Subcutaneous abdominal adipose tissue (tissue), 5 donors: ENCODE measurements at regions not wholly inside any gene's neighbourhood (a gene's known extent, or its start where the extent isn't known, plus 50 kb on each side); places are given as distances from the start of the nearest gene placed in this dataset.

Source experiments
- H3K27ac ChIP-seq: one replicate; pipeline ENCODE4 v1.7.0; 2013; ENCODE audit warnings: low read depth, mild to moderate bottlenecking, inconsistent platforms, low read length, moderate library complexity
- H3K27me3 ChIP-seq, 5 donors: one replicate each; pipeline ENCODE4 v1.7.0; 2013; ENCODE audit warnings: low read length in 5 of 5, inconsistent platforms in 1 of 5; ENCODE audit not compliant: control insufficient read depth in 5 of 5, insufficient read depth in 4 of 5
- H3K36me3 ChIP-seq, 5 donors: one replicate each; pipeline ENCODE4 v1.7.0; 2013; ENCODE audit warnings: low read length in 5 of 5; ENCODE audit not compliant: control insufficient read depth in 5 of 5, insufficient read depth in 5 of 5
- H3K4me1 ChIP-seq, 5 donors: one replicate each; pipeline ENCODE4 v1.7.0; 2013; ENCODE audit warnings: low read length in 5 of 5, mild to moderate bottlenecking in 3 of 5, moderate library complexity in 1 of 5; ENCODE audit not compliant: control insufficient read depth in 5 of 5, insufficient read depth in 5 of 5
- H3K4me3 ChIP-seq, 5 donors: one replicate each; pipeline ENCODE4 v1.7.0; 2013; ENCODE audit warnings: low read length in 5 of 5, low read depth in 1 of 5
- H3K9ac ChIP-seq, 5 donors: one replicate each; pipeline ENCODE4 v1.7.0; 2013; ENCODE audit warnings: low read length in 5 of 5, mild to moderate bottlenecking in 4 of 5, moderate library complexity in 3 of 5
- H3K9me3 ChIP-seq, 5 donors: one replicate each; pipeline ENCODE4 v1.7.0; 2013; ENCODE audit warnings: low read length in 5 of 5; ENCODE audit not compliant: control insufficient read depth in 5 of 5
- donor health status: healthy.
- donor health status: healthy.
- donor health status: healthy.
- donor health status: healthy.
- donor health status: healthy.

DNA sequence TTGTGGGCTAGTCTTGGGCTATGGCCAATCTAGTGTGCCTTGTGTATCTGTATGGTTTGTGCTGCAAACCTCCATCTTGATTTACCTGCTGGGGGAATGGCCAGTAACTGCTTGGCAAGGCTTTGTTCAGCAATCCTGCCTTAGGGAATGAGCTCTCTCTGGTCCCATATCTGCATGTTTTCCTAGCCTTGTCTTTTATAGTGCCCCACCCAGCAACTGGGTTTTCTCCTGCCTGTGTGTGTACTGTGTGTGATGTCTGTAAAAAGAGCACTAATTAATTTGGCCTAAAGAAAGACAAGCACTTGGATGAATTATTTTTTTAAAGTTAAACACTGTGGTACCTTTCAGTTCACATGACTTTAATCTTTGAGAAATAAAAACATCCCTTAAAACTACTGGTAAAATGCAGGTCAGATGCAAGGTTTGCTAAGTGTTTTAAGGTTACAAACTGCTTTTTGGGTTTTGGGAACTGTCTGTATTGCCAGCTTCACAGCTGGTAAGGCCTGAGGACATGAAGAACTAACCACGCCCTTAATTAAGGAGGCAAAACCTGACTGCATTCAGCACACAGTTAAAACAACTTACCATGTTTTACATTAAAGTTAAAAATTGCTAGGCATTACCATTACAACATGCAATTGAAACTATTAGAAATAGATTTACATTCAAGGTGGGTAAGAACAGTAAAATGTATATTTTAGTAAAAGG lies 1169.2 kb downstream of the OTOL1 start:
- H3K9ac ChIP-seq, result no peak overlapping the region
- H3K9me3 ChIP-seq, result no peaks in the 10 kb centered on the region
- H3K4me1 ChIP-seq, result no peaks in the 10 kb centered on the region
- no peaks in the 10 kb centered on the region for H3K27me3 ChIP-seq
- H3K36me3 ChIP-seq, result no peaks in the 10 kb centered on the region
- no peak overlapping the region for H3K27ac ChIP-seq
- no peak overlapping the region for H3K4me3 ChIP-seq

DNA sequence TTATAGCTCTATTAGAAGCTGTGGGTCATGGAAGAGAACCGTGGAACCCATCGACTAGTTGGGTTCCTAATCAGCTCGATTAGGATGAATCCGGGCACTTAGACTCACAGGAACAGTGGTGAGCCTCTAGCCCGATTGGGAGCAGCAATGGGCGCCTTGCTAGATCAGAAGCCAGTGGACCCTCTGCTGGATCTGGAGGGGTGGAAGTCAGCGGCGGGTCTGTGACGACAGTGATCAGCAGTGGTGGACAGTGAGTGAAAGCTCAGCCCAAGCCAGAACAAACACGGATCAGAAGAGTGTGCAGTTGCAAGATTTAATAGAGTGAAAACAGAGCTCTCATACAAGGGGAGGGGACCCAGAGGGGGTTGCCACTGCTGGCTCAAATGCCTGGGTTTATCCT lies 1170.2 kb downstream of the OTOL1 start:
- Histone ChIP-seq H3K27me3 (no peaks in the 10 kb centered on the region), H3K4me3 (no peak overlapping the region), H3K36me3 (no peaks in the 10 kb centered on the region), H3K9me3 (no peaks in the 10 kb centered on the region), H3K27ac (no peak overlapping the region), H3K4me1 (no peaks in the 10 kb centered on the region), H3K9ac (no peak overlapping the region)

DNA sequence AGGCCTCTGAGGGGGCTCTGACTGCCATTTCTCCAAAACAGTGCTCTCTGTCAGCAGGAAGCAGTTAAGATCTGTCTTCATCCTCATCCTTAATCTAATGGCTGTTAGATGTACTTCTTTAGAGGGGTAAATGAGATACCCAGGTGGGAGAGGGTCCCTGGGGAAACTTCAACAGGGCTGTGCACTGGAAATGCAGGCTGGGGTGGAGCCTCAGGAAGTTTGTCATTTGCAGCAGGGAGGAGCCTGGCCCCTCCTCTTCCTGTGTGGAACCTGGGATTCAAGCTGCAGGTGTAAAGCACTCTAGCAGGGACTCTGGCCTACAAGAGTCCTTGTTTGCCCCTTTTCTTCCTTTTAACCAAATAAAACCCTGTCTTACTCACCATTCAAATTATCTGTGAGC lies 1173.6 kb downstream of the OTOL1 start:
- Histone ChIP-seq H3K4me1 (no peaks in the 10 kb centered on the region), H3K36me3 (no peaks in the 10 kb centered on the region), H3K27me3 (no peaks in the 10 kb centered on the region), H3K9me3 (no peaks in the 10 kb centered on the region), H3K9ac (no peak overlapping the region), H3K4me3 (no peak overlapping the region), H3K27ac (no peak overlapping the region)

DNA sequence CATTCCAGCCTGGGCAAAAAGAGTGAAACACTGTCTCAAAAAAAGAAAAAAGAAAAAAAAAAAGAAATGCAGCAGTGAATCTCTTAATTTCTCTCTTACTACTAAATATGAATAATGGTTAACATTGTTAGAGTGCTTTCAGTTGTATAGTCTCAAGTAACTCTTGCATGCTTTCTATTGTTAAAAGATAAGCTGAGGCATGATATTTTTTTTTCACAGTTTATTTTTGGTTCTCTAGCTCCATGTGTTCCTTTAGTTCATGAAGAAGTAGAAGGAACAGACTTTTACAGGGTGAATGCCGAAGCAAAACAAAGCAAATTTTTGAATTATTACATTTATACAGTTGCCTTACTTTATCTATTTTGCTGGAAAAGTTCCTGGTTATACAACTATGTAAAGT lies 1180.9 kb downstream of the OTOL1 start:
- H3K9ac ChIP-seq, result no peak overlapping the region
- H3K27me3 ChIP-seq, result no peaks in the 10 kb centered on the region
- H3K9me3 ChIP-seq, result no peaks in the 10 kb centered on the region
- no peak overlapping the region for H3K27ac ChIP-seq
- no peaks in the 10 kb centered on the region for H3K4me1 ChIP-seq
- H3K4me3 ChIP-seq, result no peak overlapping the region
- no peaks in the 10 kb centered on the region for H3K36me3 ChIP-seq

DNA sequence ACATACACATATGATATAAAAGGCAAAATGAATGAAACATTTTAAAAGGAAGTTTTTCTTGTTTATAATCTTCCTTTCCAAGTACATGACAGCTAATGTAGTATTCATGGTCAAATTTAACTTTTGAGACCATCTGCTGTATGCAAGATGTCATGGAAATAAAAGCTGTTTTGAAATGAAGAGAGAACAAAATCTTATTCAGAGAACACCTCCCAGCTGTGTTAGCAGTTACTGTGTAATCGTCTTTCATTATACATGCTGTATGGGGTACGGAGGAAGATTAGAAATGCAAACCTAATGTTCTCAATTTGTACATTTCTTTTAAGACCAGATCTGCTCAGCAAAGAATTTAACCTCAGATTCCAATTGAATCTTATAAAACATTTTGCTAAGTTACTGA lies 1182.3 kb downstream of the OTOL1 start:
- no peaks in the 10 kb centered on the region for H3K9me3 ChIP-seq
- no peaks in the 10 kb centered on the region for H3K4me1 ChIP-seq
- H3K27me3 ChIP-seq, result no peaks in the 10 kb centered on the region
- no peaks in the 10 kb centered on the region for H3K36me3 ChIP-seq
- no peak overlapping the region for H3K9ac ChIP-seq
- H3K4me3 ChIP-seq, result no peak overlapping the region
- H3K27ac ChIP-seq, result no peak overlapping the region

DNA sequence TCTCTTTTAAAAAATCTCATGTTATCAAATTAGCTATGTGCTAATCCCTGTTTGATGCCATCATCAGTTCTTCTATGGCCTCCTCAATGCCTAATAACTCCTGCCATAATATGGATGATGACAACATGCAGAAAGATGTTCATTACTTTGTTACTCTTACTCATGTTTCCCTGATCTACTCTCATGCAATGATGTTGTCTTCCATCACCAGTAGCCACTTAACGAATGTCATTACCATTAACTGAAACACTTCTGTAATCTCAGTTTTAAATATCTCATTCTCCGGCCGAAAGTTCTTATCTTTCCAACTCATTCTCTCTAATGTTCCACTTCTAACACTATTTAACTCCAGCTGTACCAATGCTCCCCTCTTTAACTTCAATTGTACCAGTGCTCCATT lies 1187.7 kb downstream of the OTOL1 start:
- H3K4me1 ChIP-seq, result no peaks in the 10 kb centered on the region
- H3K4me3 ChIP-seq, result no peak overlapping the region
- no peaks in the 10 kb centered on the region for H3K9me3 ChIP-seq
- H3K9ac ChIP-seq, result no peak overlapping the region
- no peaks in the 10 kb centered on the region for H3K27me3 ChIP-seq
- H3K27ac ChIP-seq, result no peak overlapping the region
- no peaks in the 10 kb centered on the region for H3K36me3 ChIP-seq

DNA sequence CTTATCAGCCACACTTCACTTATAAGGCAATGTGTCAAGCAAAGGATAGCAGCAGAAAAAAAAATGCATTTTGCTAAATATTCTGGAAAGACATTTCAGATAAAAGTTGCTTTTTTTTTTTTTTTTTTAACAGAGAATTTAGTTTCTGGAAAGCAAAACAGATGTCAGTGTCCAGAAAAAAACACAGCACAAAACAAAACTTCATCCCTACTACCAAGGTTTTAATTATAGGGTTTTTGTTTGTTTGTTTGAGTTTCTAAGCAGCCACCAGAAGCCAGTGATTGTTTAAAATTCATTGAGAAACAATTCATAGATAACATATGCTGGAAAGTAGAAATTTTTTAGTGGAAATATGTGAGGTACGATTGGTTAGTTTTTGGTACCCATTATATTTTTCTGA lies 1202.7 kb downstream of the OTOL1 start:
- no peak overlapping the region for H3K4me3 ChIP-seq
- no peaks in the 10 kb centered on the region for H3K36me3 ChIP-seq
- H3K9ac ChIP-seq, result no peak overlapping the region
- no peaks in the 10 kb centered on the region for H3K4me1 ChIP-seq
- no peaks in the 10 kb centered on the region for H3K27me3 ChIP-seq
- no peak overlapping the region for H3K27ac ChIP-seq
- H3K9me3 ChIP-seq, result no peaks in the 10 kb centered on the region

DNA sequence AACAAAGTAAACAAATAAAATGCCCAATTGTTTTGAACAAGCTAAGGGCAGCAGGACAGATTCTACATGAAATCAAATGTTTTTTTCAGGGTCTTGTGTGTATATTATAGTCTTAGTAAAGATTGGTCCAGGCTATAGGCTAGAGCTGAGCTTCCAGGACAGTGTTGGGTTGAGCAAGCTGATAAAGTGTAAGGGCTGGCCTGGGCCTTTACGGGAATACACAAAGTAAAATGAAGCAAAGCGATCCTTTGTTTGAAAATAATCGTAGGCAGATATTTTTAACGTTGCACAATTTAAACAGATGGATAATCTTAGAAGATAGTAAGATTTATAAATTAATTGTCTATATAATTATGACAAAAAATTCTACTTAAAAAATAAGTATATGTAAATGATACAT lies 1204.6 kb downstream of the OTOL1 start:
- no peaks in the 10 kb centered on the region for H3K27me3 ChIP-seq
- H3K9me3 ChIP-seq, result no peaks in the 10 kb centered on the region
- no peaks in the 10 kb centered on the region for H3K4me1 ChIP-seq
- no peak overlapping the region for H3K27ac ChIP-seq
- no peak overlapping the region for H3K9ac ChIP-seq
- no peaks in the 10 kb centered on the region for H3K36me3 ChIP-seq
- H3K4me3 ChIP-seq, result no peak overlapping the region

DNA sequence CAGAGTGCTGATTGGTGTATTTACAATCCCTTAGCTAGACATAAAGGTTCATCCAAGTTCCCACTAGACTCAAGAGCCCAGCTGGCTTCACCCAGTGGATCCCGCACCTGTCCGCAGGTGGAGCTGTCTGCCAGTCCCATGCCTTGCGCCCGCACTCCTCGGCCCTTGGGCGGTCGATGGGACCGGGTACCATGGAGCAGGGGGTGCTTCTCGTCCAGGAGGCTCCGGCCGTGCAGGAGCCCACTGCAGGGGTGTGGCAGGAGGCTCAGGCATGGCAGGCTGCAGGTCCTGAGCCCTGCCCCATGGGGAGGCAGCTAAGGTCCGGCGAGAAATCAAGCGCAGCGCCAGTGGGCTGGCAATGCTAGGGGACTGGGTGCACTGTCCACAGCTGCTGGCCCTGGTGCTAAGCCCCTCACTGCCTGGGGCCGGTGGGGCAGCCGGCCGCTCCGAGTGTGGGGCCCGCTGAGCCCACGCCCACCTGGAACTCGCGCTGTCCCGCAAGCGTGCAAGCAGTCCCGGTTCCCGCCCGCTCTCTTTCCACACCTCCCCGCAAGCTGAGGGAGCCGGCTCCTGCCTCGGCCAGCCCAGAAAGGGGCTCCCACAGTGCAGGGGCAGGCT lies 1206.3 kb downstream of the OTOL1 start:
- H3K4me3 ChIP-seq, result no peak overlapping the region
- H3K4me1 ChIP-seq, result no peaks in the 10 kb centered on the region
- no peaks in the 10 kb centered on the region for H3K9me3 ChIP-seq
- no peak overlapping the region for H3K27ac ChIP-seq
- no peak overlapping the region for H3K9ac ChIP-seq
- H3K27me3 ChIP-seq, result no peaks in the 10 kb centered on the region
- H3K36me3 ChIP-seq, result no peaks in the 10 kb centered on the region

DNA sequence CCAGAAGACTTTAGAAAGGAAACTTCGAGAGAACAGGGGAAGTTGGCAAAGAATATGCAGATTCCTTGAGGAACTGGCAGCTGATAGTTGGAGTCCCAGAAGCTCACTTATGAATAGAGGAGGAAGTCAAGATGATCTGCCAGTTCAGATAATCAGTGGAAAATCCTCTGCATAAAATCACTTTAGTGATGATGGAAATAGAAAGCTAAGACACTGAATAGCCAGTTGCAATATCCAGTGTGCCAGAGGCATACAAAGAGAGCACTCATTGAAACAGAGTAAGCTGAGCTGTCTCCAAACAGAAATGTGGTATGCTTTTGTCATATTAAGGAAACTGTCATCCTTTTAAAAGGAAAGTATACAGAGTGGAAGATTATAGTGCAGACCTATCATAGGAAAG lies 1207.6 kb downstream of the OTOL1 start:
- H3K9me3 ChIP-seq, result no peaks in the 10 kb centered on the region
- H3K27me3 ChIP-seq, result no peaks in the 10 kb centered on the region
- H3K4me1 ChIP-seq, result no peaks in the 10 kb centered on the region
- H3K9ac ChIP-seq, result no peak overlapping the region
- no peak overlapping the region for H3K27ac ChIP-seq
- no peak overlapping the region for H3K4me3 ChIP-seq
- H3K36me3 ChIP-seq, result no peaks in the 10 kb centered on the region
